PC-3 (cell line): ENCODE measurements at regions not wholly inside any gene's neighbourhood (a gene's known extent, or its start where the extent isn't known, plus 50 kb on each side); places are given as distances from the start of the nearest gene placed in this dataset.
A peak's percentile ranks its signal among the peaks of the same experiment; 100 is the strongest.

Source experiments
- ATAC-seq: fragments of 200-7000 bp; cut with Tn5 transposase; 2 replicates; pipeline ENCODE4 v1.9.1; 2020; ENCODE audit warnings: mild to moderate bottlenecking, moderate library complexity
- BruUV-seq: library from RNA; stranded (reverse); fragments of 400-500 nt; replicated peaks from 2 replicates; lab custom pipeline; 2021; lab: Mats Ljungman, UMichigan
- CTCF ChIA-PET: fragments of 300-600 bp; sonication (Branson Sonifier 250); formaldehyde crosslinking; loops from one replicate; lab custom pipeline; 2022; ENCODE audit warnings: antibody characterized with exemption; lab: Charles Lee
- POLR2A ChIA-PET: fragments of 300-600 bp; sonication (Branson Sonifier 250); formaldehyde crosslinking; loops from one replicate; lab custom pipeline; 2022; ENCODE audit warnings: antibody characterized with exemption; ENCODE audit not compliant: unreplicated experiment; lab: Charles Lee
- DNase-seq: peaks from one replicate; pipeline ENCODE4 v3.0.0-alpha.2; 2015
- H2AFZ ChIP-seq: fragments of 300-600 bp; sonication (generic); 2 replicates; pipeline ENCODE4 v1.6.0; 2016; ENCODE audit warnings: antibody characterized with exemption, low read length
- H3F3A ChIP-seq: fragments of 300-600 bp; sonication (generic); one replicate; pipeline ENCODE4 v1.6.0; 2017; ENCODE audit warnings: antibody characterized with exemption, low read length, control low read depth, mild to moderate bottlenecking; ENCODE audit not compliant: unreplicated experiment
- H3K27ac ChIP-seq: fragments of 300-600 bp; sonication (generic); 2 replicates; pipeline ENCODE4 v1.5.1; 2016; ENCODE audit warnings: mild to moderate bottlenecking, low read length
- H3K27me3 ChIP-seq: fragments of 300-600 bp; sonication (generic); 2 replicates; pipeline ENCODE4 v1.6.1; 2016; ENCODE audit warnings: low read length, mixed read lengths
- H3K36me3 ChIP-seq: fragments of 300-600 bp; sonication (generic); 2 replicates; pipeline ENCODE4 v1.6.1; 2016; ENCODE audit warnings: low read depth, mixed run types, low read length, mixed read lengths
- H3K4me1 ChIP-seq: fragments of 300-600 bp; sonication (generic); 2 replicates; pipeline ENCODE4 v1.5.1; 2016; ENCODE audit warnings: low read length; ENCODE audit not compliant: insufficient read depth
- H3K4me2 ChIP-seq: fragments of 300-600 bp; sonication (generic); 2 replicates; pipeline ENCODE4 v1.6.0; 2016; ENCODE audit warnings: low read length
- H3K4me3 ChIP-seq: fragments of 300-600 bp; sonication (generic); 2 replicates; pipeline ENCODE4 v1.5.1; 2016; ENCODE audit warnings: mild to moderate bottlenecking, low read length, mixed read lengths
- H3K79me2 ChIP-seq: fragments of 300-600 bp; sonication (generic); 2 replicates; pipeline ENCODE4 v1.6.1; 2017; ENCODE audit warnings: low read length, mixed read lengths
- H3K9ac ChIP-seq: fragments of 300-600 bp; sonication (generic); 2 replicates; pipeline ENCODE4 v1.6.0; 2016; ENCODE audit warnings: mild to moderate bottlenecking, low read length
- H3K9me2 ChIP-seq: fragments of 300-600 bp; sonication (generic); replicated peaks from 2 replicates; pipeline ENCODE4 v1.6.1; 2016; ENCODE audit warnings: mixed run types, low read length, mixed read lengths
- H3K9me3 ChIP-seq: fragments of 300-600 bp; sonication (generic); 2 replicates; pipeline ENCODE4 v1.6.1; 2016; ENCODE audit warnings: low read length, mixed read lengths
- H4K20me1 ChIP-seq: fragments of 300-600 bp; sonication (generic); 2 replicates; pipeline ENCODE4 v1.6.1; 2016; ENCODE audit warnings: low read length, mixed read lengths
- CTCF ChIP-seq: fragments of 300-600 bp; sonication (generic); conservative IDR thresholded peaks from 2 replicates; pipeline ENCODE4 v1.5.1; 2017; ENCODE audit warnings: antibody characterized with exemption, low read depth, mild to moderate bottlenecking, low read length
- EZH2 ChIP-seq: fragments of 300-600 bp; sonication (generic); IDR thresholded peaks from one replicate; pipeline ENCODE4 v1.6.1; 2017; ENCODE audit warnings: antibody characterized with exemption, mild to moderate bottlenecking, low read length; ENCODE audit not compliant: unreplicated experiment
- EZH2phosphoT487 ChIP-seq: fragments of 300-600 bp; sonication (generic); IDR thresholded peaks from 2 replicates; pipeline ENCODE4 v1.6.1; 2018; ENCODE audit warnings: mild to moderate bottlenecking, antibody characterized with exemption, low read length, borderline replicate concordance
- intact Hi-C: fragments of 100-400 bp; cut with micrococcal nuclease; formaldehyde crosslinking; loops from 2 replicates; pipeline ENCODE4 v1.9.0; 2023

DNA sequence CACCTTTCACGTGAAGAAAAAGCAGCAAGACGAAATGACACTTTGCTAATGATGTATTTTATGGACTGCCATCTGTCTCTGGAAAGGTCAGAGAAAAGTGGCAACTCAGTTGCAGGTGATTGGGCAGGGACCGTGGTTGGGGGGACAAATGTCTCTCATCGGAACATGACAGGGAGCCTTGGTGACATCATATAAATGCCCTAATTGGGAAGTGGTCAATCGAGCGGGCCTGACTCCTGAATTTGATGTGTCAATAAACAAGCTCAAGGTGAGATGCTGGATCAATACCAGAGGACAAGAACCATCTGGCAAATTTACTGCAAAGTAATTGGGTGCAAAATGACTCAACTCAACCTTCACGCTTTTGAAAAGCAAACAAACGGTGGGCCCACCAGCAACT lies 151.9 kb upstream of the SKOR2 start:
- Histone ChIP-seq H2AFZ (no peak overlapping the region), H3K27ac (no peak overlapping the region), H3K4me2 (no peak overlapping the region), H4K20me1 (no peaks in the 10 kb centered on the region), H3K4me1 (no peaks in the 10 kb centered on the region), H3K4me3 (no peak overlapping the region), H3K9ac (no peak overlapping the region), H3K27me3 (no peaks in the 10 kb centered on the region), H3K36me3 (no peaks in the 10 kb centered on the region), H3F3A (no peaks in the 10 kb centered on the region), H3K9me2 (no peaks in the 10 kb centered on the region), H3K79me2 (no peaks in the 10 kb centered on the region), H3K9me3 (no peaks in the 10 kb centered on the region)
- POLR2A ChIA-PET = no interaction called here
- CTCF ChIA-PET = no interaction called here
- no peak for ATAC-seq
- no TSS peak for BruUV-seq
- intact Hi-C loops = no loop called here
- DNase-seq = no peak
- TF ChIP-seq EZH2 (no peak), EZH2phosphoT487 (no peak), CTCF (no peak)

DNA sequence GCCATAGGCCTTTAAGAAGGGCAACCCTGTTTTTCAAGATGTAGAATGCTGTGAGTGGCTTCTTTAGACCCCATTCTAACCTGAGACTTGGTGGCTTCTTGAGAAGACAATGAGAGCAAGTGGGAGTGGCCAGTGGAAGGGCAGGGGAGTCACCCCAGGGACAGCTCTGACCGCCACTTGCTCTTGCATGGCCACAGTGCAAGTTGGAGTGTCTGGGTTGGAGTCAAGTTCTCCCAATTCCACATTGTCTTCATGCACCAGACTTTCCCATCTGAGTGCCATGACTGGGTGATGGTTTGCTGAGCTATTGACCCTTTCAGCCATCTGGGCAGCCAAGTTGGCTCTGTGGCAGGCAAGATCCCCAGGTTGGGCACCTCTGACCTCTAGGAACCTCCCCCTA lies 148.0 kb upstream of the SKOR2 start:
- Histone ChIP-seq H3K9me2 (no peaks in the 10 kb centered on the region), H3K27me3 (no peaks in the 10 kb centered on the region), H3K4me3 (no peak overlapping the region), H3K36me3 (no peaks in the 10 kb centered on the region), H3K27ac (no peak overlapping the region), H2AFZ (no peak overlapping the region), H3K4me1 (no peaks in the 10 kb centered on the region), H3F3A (no peaks in the 10 kb centered on the region), H3K4me2 (no peak overlapping the region), H3K9me3 (no peaks in the 10 kb centered on the region), H3K79me2 (no peaks in the 10 kb centered on the region), H3K9ac (no peak overlapping the region), H4K20me1 (no peaks in the 10 kb centered on the region)
- TF ChIP-seq EZH2 (no peak), CTCF (no peak), EZH2phosphoT487 (no peak)
- no TSS peak for BruUV-seq
- intact Hi-C loops = no loop called here
- no peak for ATAC-seq
- CTCF ChIA-PET = no interaction called here
- no peak for DNase-seq
- POLR2A ChIA-PET = no interaction called here

- peak; percentile 53 for TF ChIP-seq CTCF
- TF ChIP-seq EZH2phosphoT487 = no peak
- ATAC-seq (no peak), DNase-seq (peak; percentile 37)
- no peak overlapping the region for H3K9ac ChIP-seq
- H3K9me2 ChIP-seq = no peaks in the 10 kb centered on the region
- H3K4me3 ChIP-seq = no peak overlapping the region
- no peaks in the 10 kb centered on the region for H3K79me2 ChIP-seq
- CTCF ChIA-PET = no interaction called here
- no peak overlapping the region for H3K4me2 ChIP-seq
- H3K36me3 ChIP-seq = no peaks in the 10 kb centered on the region
- H3K9me3 ChIP-seq = no peaks in the 10 kb centered on the region
- no peaks in the 10 kb centered on the region for H3F3A ChIP-seq
- no TSS peak for BruUV-seq
- intact Hi-C loops = no loop called here
- H3K27me3 ChIP-seq = no peaks in the 10 kb centered on the region
- no peaks in the 10 kb centered on the region for H3K4me1 ChIP-seq
- no peak overlapping the region for H2AFZ ChIP-seq
- POLR2A ChIA-PET = no interaction called here
- H3K27ac ChIP-seq = no peak overlapping the region
- H4K20me1 ChIP-seq = no peaks in the 10 kb centered on the region
Measured at GRCh38 chr18:47397671-47398319, 146.3 kb upstream of the SKOR2 start.
